H1 (cell line): ENCODE measurements at regions not wholly inside any gene's neighbourhood (a gene's known extent, or its start where the extent isn't known, plus 50 kb on each side); places are given as distances from the start of the nearest gene placed in this dataset.

Source experiments
- CTCF ChIA-PET: fragments of 300-600 bp; sonication (Branson Sonifier 250); formaldehyde crosslinking; loops from one replicate; lab custom pipeline; 2021; ENCODE audit not compliant: partially characterized antibody; lab: Charles Lee
- POLR2A ChIA-PET: fragments of 300-600 bp; sonication (Branson Sonifier 250); formaldehyde crosslinking; loops from one replicate; lab custom pipeline; 2021; ENCODE audit warnings: inconsistent platforms; ENCODE audit not compliant: partially characterized antibody; lab: Charles Lee
- DNase-seq, 2 experiments: peaks; one replicate each; pipeline versions ENCODE4 v3.0.0 to v3.0.0-alpha.2; 2010 to 2022; ENCODE audit warnings: low spot score in 2 of 2, low read depth in 1 of 2, mixed read lengths in 1 of 2
- FAIRE-seq: peaks from 2 replicates; lab custom pipeline; 2011; peaks lifted over from hg19 to GRCh38; lab: Jason Lieb, UNC
- H2AFZ ChIP-seq: 2 replicates; pipeline ENCODE4 v1.8.1; 2012; ENCODE audit warnings: low read length, inconsistent platforms
- H2AK5ac ChIP-seq: 2 replicates; pipeline ENCODE4 v1.6.1; 2013; ENCODE audit warnings: low read depth, low read length
- H2BK120ac ChIP-seq: replicated peaks from 2 replicates; pipeline ENCODE3; 2013; ENCODE audit warnings: low read depth, low read length, inconsistent platforms
- H2BK12ac ChIP-seq: 2 replicates; pipeline ENCODE4 v1.6.1; 2013; ENCODE audit warnings: low read depth, low read length
- H2BK15ac ChIP-seq: 2 replicates; pipeline ENCODE4 v1.6.1; 2013; ENCODE audit warnings: low read length
- H2BK20ac ChIP-seq: 2 replicates; pipeline ENCODE4 v1.6.1; 2013; ENCODE audit warnings: low read length
- H2BK5ac ChIP-seq: 2 replicates; pipeline ENCODE4 v1.6.1; 2013; ENCODE audit warnings: low read depth, low read length
- H3K14ac ChIP-seq: 2 replicates; pipeline ENCODE4 v1.6.1; 2013; ENCODE audit warnings: inconsistent platforms; ENCODE audit not compliant: insufficient read length
- H3K18ac ChIP-seq: 2 replicates; pipeline ENCODE4 v1.6.1; 2013; ENCODE audit warnings: low read length; ENCODE audit errors: extremely low read depth
- H3K23ac ChIP-seq: 2 replicates; pipeline ENCODE4 v1.6.1; 2013; ENCODE audit warnings: inconsistent platforms; ENCODE audit not compliant: insufficient read length
- H3K23me2 ChIP-seq: 2 replicates; pipeline ENCODE4 v1.6.1; 2013; ENCODE audit warnings: low read depth, low read length
- H3K27ac ChIP-seq: 2 replicates; pipeline ENCODE4 v1.6.1; 2011; ENCODE audit warnings: low read depth, low read length, inconsistent platforms
- H3K27me3 ChIP-seq, 4 experiments: replicated peaks in 1 of 4; 1 replicate in 1 of 4; 2 replicates in 3 of 4; pipeline versions ENCODE4 v1.6.1 to v1.8.1; 2011 to 2013; ENCODE audit warnings: low read length in 3 of 4, mild to moderate bottlenecking in 3 of 4, inconsistent platforms in 2 of 4, mixed read lengths in 2 of 4, moderate library complexity in 1 of 4; ENCODE audit not compliant: control insufficient read depth in 3 of 4, insufficient read depth in 3 of 4; ENCODE audit errors: extremely low read depth in 1 of 4
- H3K36me3 ChIP-seq, 4 experiments: 2 replicates each; pipeline versions ENCODE4 v1.6.1 to v1.8.1; 2011 to 2013; ENCODE audit warnings: mild to moderate bottlenecking in 4 of 4, low read length in 3 of 4, moderate library complexity in 2 of 4, control low read depth in 1 of 4, inconsistent platforms in 1 of 4; ENCODE audit not compliant: insufficient read depth in 4 of 4, control insufficient read depth in 2 of 4
- H3K4ac ChIP-seq: replicated peaks from 2 replicates; pipeline ENCODE3; 2013; ENCODE audit warnings: low read length, low read depth, mixed read lengths, inconsistent platforms; ENCODE audit not compliant: insufficient read length
- H3K4me1 ChIP-seq, 4 experiments: replicated peaks in 1 of 4; 1 replicate in 1 of 4; 2 replicates in 3 of 4; pipeline versions ENCODE4 v1.6.1 to v1.8.1; 2011 to 2013; ENCODE audit warnings: low read length in 3 of 4, inconsistent platforms in 2 of 4, mixed read lengths in 1 of 4; ENCODE audit not compliant: insufficient read depth in 4 of 4, control insufficient read depth in 3 of 4
- H3K4me2 ChIP-seq, 2 experiments: 2 replicates each; pipeline versions ENCODE4 v1.6.1 to v1.8.1; 2011 to 2013; ENCODE audit warnings: low read depth in 2 of 2, low read length in 2 of 2, control low read depth in 1 of 2, inconsistent platforms in 1 of 2, mild to moderate bottlenecking in 1 of 2; ENCODE audit not compliant: insufficient read depth in 1 of 2
- H3K4me3 ChIP-seq, 4 experiments: fragments of 200-600, 300-600 bp in 1 of 4; sonication (generic), shearing (Covaris generic), sonication (Bioruptor Twin) in 1 of 4; 2 replicates each; pipeline versions ENCODE4 v1.5.1 to v1.8.1; 2011 to 2016; ENCODE audit warnings: low read length in 4 of 4, low read depth in 3 of 4, control low read depth in 2 of 4, inconsistent platforms in 2 of 4, mild to moderate bottlenecking in 2 of 4, mixed read lengths in 1 of 4, moderate library complexity in 1 of 4; ENCODE audit not compliant: insufficient read depth in 2 of 4; ENCODE audit errors: extremely low read depth in 1 of 4
- H3K56ac ChIP-seq: replicated peaks from 2 replicates; pipeline ENCODE3; 2013; ENCODE audit warnings: low read depth, mild to moderate bottlenecking, mixed read lengths, low read length, inconsistent platforms; ENCODE audit not compliant: insufficient read length
- H3K79me1 ChIP-seq: 2 replicates; pipeline ENCODE4 v1.6.1; 2013; ENCODE audit warnings: low read depth, low read length, control low read depth
- H3K79me2 ChIP-seq, 2 experiments: 2 replicates each; pipeline versions ENCODE4 v1.6.1 to v1.8.1; 2012 to 2013; ENCODE audit warnings: low read length in 2 of 2, mild to moderate bottlenecking in 2 of 2, inconsistent platforms in 1 of 2; ENCODE audit not compliant: insufficient read depth in 2 of 2, control insufficient read depth in 1 of 2
- H3K9ac ChIP-seq, 4 experiments: replicated peaks in 1 of 4; 1 replicate in 1 of 4; 2 replicates in 3 of 4; pipeline versions ENCODE4 v1.6.1 to v1.8.1; 2011 to 2013; ENCODE audit warnings: low read depth in 3 of 4, low read length in 3 of 4, control low read depth in 2 of 4, mild to moderate bottlenecking in 2 of 4, moderate library complexity in 2 of 4, inconsistent platforms in 1 of 4; ENCODE audit errors: extremely low read depth in 1 of 4
- H3K9me3 ChIP-seq, 2 experiments: 2 replicates each; pipeline versions ENCODE4 v1.6.1 to v1.8.1; 2012 to 2013; ENCODE audit warnings: mild to moderate bottlenecking in 2 of 2, moderate library complexity in 2 of 2, control low read depth in 1 of 2, inconsistent platforms in 1 of 2, low read depth in 1 of 2, low read length in 1 of 2, mixed read lengths in 1 of 2; ENCODE audit not compliant: insufficient read depth in 2 of 2
- H4K20me1 ChIP-seq, 2 experiments: replicated peaks in 1 of 2; 2 replicates each; pipeline versions ENCODE3 to v1.8.1; 2011 to 2013; ENCODE audit warnings: inconsistent platforms in 2 of 2, low read length in 2 of 2, mild to moderate bottlenecking in 1 of 2; ENCODE audit not compliant: insufficient read depth in 2 of 2, control insufficient read depth in 1 of 2
- H4K5ac ChIP-seq: 2 replicates; pipeline ENCODE4 v1.6.1; 2013; ENCODE audit warnings: low read length, low read depth, mixed read lengths, inconsistent platforms; ENCODE audit not compliant: insufficient read length
- H4K8ac ChIP-seq: 2 replicates; pipeline ENCODE4 v1.8.0; 2013; ENCODE audit warnings: mild to moderate bottlenecking, moderate library complexity, low read length, inconsistent platforms; ENCODE audit not compliant: insufficient read depth; ENCODE audit errors: extremely low read depth
- H4K91ac ChIP-seq: replicated peaks from 2 replicates; pipeline ENCODE3; 2013; ENCODE audit warnings: low read length, mixed read lengths, inconsistent platforms; ENCODE audit not compliant: insufficient read length
- BACH1 ChIP-seq: IDR thresholded peaks from 2 replicates; pipeline ENCODE4 v1.6.1; 2012; ENCODE audit warnings: low read length, improper control_type of control experiment
- WGBS, 2 experiments: shearing (Covaris generic) in 1 of 2; methylation state at CpG; one replicate each; pipeline versions ENCODE4 v1.1.6 to v1.1.7; 2013 to 2015; ENCODE audit warnings: low lambda C conversion rate in 2 of 2, mixed read lengths in 2 of 2, inconsistent platforms in 1 of 2, low coverage in 1 of 2, missing lambda C conversion rate in 1 of 2; ENCODE audit not compliant: insufficient replicate concordance in 2 of 2, insufficient coverage in 1 of 2, insufficient read length in 1 of 2; ENCODE audit errors: extremely low coverage in 1 of 2, missing lambda C conversion rate in 1 of 2; 5-methylcytosine and 5-hydroxymethylcytosine counted together

GRCh38 chr13:102538938-102539337 is 57.8 kb upstream of the TPP2 start:
- H2BK20ac ChIP-seq: no peak overlapping the region
- no peaks in the 10 kb centered on the region for H3K9me3 ChIP-seq
- no peaks in the 10 kb centered on the region for H3K36me3 ChIP-seq
- no peak overlapping the region for H3K56ac ChIP-seq
- H3K23me2 ChIP-seq: no peaks in the 10 kb centered on the region
- DNase-seq (no peak), FAIRE-seq (no peak)
- no peaks in the 10 kb centered on the region for H3K4me1 ChIP-seq
- no peak overlapping the region for H3K27ac ChIP-seq
- no peak overlapping the region for H4K91ac ChIP-seq
- no peak overlapping the region for H4K5ac ChIP-seq
- no peaks in the 10 kb centered on the region for H3K79me1 ChIP-seq
- H3K4ac ChIP-seq: no peak overlapping the region
- no peaks in the 10 kb centered on the region for H3K79me2 ChIP-seq
- H3K4me3 ChIP-seq: no peak overlapping the region
- POLR2A ChIA-PET: no interaction called here
- no peaks in the 10 kb centered on the region for H4K20me1 ChIP-seq
- CTCF ChIA-PET: interaction anchor here (1.0 kb wide), 1 partner anchor 17 kb away, joined by 3 read pairs; no protein-coding TSS in a partner anchor
- H2AK5ac ChIP-seq: no peak overlapping the region
- no peak overlapping the region for H2BK12ac ChIP-seq
- no peaks in the 10 kb centered on the region for H3K27me3 ChIP-seq
- 91% methylated on average over 3 of the region's 3 CpGs; no CpG with 5 or more reads in 1 of the 2 experiments for WGBS, 2 experiments
- H3K14ac ChIP-seq: no peak overlapping the region
- H2BK15ac ChIP-seq: no peak overlapping the region
- TF ChIP-seq BACH1: no peak
- H3K23ac ChIP-seq: no peak overlapping the region
- H3K9ac ChIP-seq: no peak overlapping the region
- no peak overlapping the region for H2BK5ac ChIP-seq
- H2AFZ ChIP-seq: no peak overlapping the region
- no peak overlapping the region for H2BK120ac ChIP-seq
- H4K8ac ChIP-seq: no peak overlapping the region
- H3K4me2 ChIP-seq: no peak overlapping the region
- H3K18ac ChIP-seq: no peak overlapping the region
